ENCODE measurements at regions not wholly inside any gene's neighbourhood (a gene's known extent, or its start where the extent isn't known, plus 50 kb on each side); places are given as distances from the start of the nearest gene placed in this dataset.

- no peak for DNase-seq (ENCODE audit: low read depth)
Measured at GRCh38 chr12:91851741-91852477, 293.7 kb downstream of the BTG1 start.

DNA sequence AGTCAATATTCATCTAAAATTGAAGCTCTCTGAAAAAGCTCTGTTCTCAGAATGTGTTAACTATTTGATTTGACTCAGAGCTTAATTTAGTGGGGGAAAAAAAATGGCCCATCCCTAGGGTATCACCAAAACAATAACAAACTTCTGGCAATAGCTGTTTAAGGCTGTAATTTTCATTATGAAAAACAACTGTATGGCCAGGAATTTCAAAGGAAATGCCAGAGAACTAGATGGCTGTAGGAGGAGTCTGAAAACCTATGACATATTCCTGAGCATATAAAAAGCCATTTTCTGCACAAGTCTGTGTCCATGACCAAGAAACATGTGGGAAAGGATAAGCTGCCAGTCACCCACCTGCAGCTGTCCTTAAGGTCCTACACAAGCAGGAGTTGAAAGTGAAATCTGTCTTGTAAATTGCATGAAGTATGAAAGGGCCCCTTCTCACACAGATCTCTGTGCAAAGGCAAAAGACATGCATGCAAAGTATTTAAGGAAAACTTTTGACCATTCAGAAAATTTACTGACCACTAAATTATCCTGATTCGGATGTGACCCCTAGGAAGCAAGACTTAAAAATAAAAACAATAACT is 299.1 kb downstream of the BTG1 start:
- no peak for DNase-seq (ENCODE audit: low read depth)

- no peak for DNase-seq (ENCODE audit: low read depth)
Measured at GRCh38 chr12:91845365-91845764, 300.3 kb downstream of the BTG1 start.

DNA sequence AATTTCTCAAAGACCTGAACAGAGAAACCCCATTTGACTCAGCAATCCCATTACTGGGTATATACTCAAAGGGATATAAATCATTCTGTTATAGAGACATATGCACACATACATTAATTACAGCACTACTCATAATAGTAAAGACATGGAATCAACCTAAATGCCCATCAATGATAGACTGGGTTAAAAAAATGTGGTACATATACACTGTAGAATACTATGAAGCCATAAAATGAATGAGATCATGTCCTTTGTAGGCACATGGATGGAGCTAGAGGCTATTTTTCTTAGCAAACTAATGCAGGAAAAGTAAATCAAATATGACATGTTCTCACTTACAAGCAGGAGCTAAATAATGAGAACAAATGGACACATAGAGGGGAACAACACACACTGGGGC is 303.8 kb downstream of the BTG1 start:
- DNase-seq (ENCODE audit: low read depth) = no peak

GRCh38 chr12:91836696-91837095 is 308.9 kb downstream of the BTG1 start:
- no peak for DNase-seq (ENCODE audit: low read depth)

DNA sequence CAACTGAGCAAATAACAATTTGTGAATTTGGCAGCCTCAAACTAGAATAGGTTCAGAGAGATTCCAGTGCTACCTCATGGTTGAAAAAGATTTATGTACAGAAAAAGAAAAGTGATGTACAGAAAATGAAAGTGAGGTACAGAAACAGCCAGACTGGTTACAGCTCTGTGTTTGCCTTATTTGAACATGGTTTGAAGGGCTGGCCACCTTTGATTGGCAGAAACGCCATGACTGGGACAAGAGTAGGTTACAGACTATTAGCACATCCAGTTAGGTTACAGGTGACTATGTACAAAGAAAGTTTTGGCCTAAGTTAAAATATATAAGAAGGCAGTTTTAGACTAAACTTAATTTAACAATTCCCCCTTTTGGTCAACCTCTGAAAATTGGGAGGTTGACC is 309.4 kb downstream of the BTG1 start:
- no peak for DNase-seq (ENCODE audit: low read depth)

DNA sequence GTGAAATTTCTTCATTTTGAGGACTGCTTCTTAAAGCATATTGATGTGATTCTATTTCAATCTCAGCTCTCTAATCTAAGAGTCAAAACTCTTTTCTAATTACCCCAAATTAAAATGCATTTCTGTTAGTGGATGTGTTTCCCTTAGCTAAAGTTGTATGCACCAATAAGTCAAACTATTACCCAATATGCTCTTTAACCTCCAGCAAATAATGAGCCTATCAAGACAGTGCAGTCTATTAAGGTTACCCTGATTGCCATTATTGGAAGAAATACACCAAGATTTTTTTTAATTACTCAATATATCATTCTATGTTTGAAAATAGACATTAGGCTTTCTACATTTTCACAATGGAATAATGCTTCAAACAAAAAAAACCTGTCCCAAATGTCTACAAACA is 310.0 kb downstream of the BTG1 start:
- no peak for DNase-seq (ENCODE audit: low read depth)

DNA sequence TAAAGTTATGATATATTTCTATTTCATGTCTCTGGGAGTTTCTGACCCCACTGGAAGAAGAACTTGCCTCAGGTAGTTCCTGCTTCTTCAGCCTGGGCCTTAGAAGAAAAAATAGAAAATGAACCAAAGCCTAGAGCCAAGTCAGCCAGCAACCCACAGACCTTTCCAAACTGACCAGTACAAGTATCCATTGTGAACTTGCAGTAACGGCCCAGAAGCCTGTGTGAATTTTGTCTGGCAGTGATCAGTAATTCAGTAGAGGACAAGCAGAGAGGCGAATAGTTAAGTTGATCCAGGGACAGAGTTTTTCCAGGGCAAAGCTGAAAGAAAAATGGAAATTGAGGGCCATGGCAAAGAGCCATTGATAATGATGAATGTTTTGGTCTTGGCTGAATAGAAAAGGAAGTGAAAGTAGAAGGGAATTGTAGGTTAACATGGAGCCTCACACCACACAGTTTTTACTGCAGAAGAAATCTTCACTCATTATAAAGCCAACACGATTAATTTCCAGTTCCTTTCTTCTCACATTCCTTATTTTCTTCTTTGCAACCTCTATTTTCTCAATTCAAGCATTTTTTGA is 311.8 kb downstream of the BTG1 start:
- DNase-seq (ENCODE audit: low read depth) = no peak

DNA sequence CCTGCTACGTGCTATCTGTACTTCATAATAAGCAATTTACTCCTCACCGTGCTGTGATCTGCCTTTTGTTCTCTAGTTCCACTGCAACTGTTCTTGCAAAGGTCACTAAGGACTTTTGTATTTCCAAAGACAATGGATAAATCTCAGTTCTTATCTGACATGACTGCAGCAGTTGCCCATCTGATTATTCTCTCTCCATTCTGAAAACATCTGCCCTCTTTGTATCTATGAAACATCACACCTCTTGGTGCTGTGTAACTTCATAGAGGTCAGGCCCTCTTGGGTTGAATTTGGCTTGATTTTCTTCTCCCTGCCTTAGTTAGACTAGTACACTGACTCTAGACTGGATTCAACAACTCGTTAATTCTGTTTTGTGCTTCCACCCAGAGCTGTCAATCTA is 319.6 kb downstream of the BTG1 start:
- DNase-seq (ENCODE audit: low read depth) = no peak

DNA sequence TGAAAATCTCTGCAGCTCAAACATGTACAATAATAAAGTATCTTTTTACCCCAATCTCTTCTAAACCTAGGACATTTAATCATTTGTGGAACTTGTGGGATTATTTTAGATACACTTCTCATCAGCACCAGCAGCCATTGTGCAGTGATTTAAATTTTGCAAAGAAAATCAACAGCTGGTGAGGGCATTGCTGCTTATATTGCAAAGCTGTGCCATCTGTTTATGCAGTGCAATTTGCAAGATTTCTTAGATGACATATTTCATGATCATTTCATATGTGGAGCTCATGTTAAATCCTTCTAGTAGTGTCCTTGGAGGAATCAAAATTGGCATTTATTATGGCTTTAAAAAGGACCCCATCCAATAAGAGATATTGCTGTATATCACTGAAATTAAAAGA is 320.7 kb downstream of the BTG1 start:
- no peak for DNase-seq (ENCODE audit: low read depth)

- DNase-seq (ENCODE audit: low read depth) = no peak
Measured at GRCh38 chr12:91819132-91819447, 326.6 kb downstream of the BTG1 start.

DNA sequence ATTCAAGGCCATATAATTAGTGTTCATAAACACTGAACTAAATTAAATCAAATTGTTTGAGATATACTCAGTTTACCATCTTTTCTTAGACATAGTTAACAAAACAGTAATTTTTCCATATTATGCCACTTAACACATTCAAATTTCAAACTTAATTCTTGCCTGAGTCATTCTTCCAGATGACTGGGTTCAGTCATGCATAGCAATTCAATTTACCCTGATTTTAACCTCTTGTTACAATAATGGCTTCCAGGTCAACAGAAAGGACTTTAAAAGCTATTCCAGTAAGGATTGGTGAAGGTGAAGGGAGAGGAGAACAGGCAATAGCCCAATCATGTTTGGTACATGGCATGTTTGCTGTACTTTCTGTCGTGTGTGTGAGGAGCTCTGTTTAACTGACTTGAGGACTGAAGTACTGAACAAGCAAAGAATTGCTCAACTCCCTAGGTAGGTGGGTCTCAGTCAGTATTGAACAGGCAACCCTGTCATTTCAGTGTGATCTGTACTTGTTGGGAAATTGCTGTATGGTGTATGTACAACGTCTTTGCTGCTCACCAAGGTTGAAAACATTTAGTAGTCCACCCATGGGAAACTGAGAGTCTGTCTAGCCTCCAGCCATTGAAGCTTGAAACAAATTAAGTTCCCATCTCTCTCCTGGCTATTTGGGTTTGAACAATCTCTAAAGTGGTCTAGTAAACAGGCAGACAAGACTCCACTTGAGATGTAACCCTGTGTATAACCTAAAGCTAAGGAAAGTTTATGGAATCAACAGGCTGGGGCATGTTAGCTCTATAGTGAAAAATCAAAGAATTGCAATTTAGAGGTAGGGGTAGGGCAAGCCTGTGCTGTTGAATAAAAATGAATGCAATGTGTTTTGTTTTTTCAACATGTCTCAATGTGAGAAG is 327.2 kb downstream of the BTG1 start:
- DNase-seq (ENCODE audit: low read depth) = no peak

DNA sequence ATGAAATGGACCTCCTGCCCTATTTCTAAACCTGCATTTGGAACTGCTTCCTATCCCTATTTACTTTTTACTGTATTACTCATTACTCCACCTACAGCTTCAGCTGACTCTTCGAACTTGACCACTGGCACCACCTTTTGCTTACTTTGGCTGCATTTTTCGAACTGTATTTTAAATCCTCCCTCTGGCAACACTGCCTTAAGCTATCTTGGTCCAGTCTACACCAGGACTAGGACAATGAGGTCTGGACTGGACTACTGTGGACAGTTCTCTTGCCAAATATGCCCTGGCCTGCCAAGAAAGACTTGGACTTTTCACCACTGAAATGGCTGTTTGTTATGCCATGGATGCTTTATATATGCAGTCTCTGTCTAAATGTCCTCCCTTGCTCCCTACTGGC is 328.1 kb downstream of the BTG1 start:
- no peak for DNase-seq (ENCODE audit: low read depth)

GRCh38 chr12:91813701-91814100 is 331.9 kb downstream of the BTG1 start:
- no peak for DNase-seq (ENCODE audit: low read depth)

- DNase-seq (ENCODE audit: low read depth) = peak; percentile 26
Measured at GRCh38 chr12:91811481-91812287, 334.0 kb downstream of the BTG1 start.

DNA sequence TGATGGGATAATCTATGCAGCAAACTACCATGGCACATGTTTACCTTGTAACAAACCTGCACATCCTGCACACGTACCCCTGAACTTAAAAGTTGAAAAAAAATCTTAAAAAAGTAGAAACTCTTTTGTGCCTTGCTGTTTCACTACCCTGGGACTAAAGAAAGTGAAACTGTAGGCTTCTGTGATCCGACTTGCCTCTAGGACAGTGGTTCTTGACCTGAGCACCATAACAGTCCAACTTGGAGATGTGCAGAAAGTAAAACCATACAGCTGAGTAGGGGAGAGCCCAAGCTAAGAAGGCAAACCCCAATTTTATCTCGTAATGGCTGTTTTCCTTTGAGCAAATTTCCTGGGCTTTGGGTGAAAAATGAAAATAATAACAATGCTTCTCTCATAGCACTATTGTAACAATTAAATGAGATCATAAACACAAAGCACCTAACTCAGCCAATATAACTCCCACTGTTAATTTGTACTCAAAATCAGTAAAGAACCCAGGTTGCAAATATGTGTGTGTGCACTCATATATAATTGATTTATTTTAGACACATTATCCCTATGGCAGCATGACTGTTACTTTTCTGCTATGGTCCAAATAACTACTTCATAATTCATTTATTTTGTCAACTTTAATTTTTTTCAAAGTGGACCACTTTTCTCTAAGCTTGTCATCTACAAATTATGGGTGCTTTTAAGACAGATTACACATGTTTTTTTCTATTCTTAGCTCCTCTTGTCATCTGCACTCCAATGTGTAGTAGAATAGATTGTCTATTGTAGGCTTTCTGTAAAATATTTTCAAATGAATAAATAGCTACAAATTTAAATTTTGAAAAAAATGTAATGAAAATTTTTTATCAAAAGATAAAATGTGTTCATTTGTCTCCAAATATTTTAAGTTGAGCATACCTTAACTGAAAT is 334.9 kb downstream of the BTG1 start:
- no peak for DNase-seq (ENCODE audit: low read depth)

GRCh38 chr12:91810077-91810476 is 335.6 kb downstream of the BTG1 start:
- DNase-seq (ENCODE audit: low read depth) = no peak

DNA sequence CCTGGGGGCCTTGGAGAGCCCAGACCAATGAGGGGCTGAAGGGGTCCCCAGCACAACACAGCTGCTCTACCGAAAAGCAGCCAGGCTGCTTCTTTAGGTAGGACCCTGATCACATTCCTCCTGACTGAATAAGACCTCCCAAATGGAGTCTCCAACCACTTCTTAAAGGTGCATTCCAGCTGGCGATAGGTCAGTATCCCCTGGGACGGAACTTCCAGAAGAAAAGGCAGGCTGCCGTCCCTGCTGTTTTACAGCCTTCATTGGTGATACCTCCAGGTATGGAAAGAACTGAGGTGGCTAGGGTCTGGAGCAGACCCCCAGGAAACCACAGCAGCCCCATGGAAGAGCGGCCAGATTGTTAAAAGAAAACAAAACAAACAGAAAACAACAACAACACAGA is 340.6 kb downstream of the BTG1 start:
- DNase-seq (ENCODE audit: low read depth) = no peak

- peak; percentile 11 for DNase-seq (ENCODE audit: low read depth)
Measured at GRCh38 chr12:91804533-91804932, 341.1 kb downstream of the BTG1 start.

GRCh38 chr12:91801048-91801447 is 344.6 kb downstream of the BTG1 start:
- DNase-seq (ENCODE audit: low read depth) = no peak

DNA sequence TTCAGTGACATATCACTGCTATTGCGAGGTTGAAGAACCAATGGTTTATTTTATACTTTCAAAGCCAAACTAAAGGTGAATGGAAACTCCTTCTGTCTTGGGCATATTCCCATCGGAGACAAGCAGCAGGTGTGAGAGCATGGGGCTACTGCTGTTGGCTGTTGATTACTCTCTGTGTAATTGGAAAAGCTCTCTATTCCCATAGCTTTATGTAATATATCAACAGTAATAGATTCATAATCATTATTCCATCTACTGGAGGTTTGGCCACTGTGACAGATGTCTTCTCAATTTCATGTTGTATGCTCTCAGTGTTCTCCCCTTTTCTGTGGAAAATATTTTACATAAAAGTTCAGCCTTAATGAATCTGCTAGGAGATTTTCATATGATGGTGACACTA is 352.0 kb downstream of the BTG1 start:
- no peak for DNase-seq (ENCODE audit: low read depth)
